ENCODE measurements at regions not wholly inside any gene's neighbourhood (a gene's known extent, or its start where the extent isn't known, plus 50 kb on each side); places are given as distances from the start of the nearest gene placed in this dataset.
"Not testable (repeated sequence)": the region's sequence is repeated elsewhere in the genome, so short reads cannot be mapped to it uniquely, and the experiment has no call there.

GRCh38 chr1:214136324-214136919 is 144.5 kb upstream of the SMYD2 start:
- no peak overlapping the region for H3K4me3 ChIP-seq (ENCODE audit: low read depth, low read length)
- no peak for DNase-seq (ENCODE audit: low read depth)
- TF ChIP-seq CTCF (IDR thresholded peaks at IDR 0.05; ENCODE audit: control insufficient read depth, extremely low read depth, insufficient read depth): no peak

- DNase-seq (ENCODE audit: low read depth): no peak
- no peak for TF ChIP-seq CTCF (IDR thresholded peaks at IDR 0.05; ENCODE audit: control insufficient read depth, extremely low read depth, insufficient read depth)
- no peak overlapping the region for H3K4me3 ChIP-seq (ENCODE audit: low read depth, low read length)
Observed at GRCh38 chr1:214141486-214141885, 139.5 kb upstream of the SMYD2 start.

GRCh38 chr1:214143006-214143992 is 137.7 kb upstream of the SMYD2 start:
- DNase-seq (ENCODE audit: low read depth): no peak
- no peak for TF ChIP-seq CTCF (IDR thresholded peaks at IDR 0.05; ENCODE audit: control insufficient read depth, extremely low read depth, insufficient read depth)
- H3K4me3 ChIP-seq (ENCODE audit: low read depth, low read length): no peak overlapping the region

- not testable (repeated sequence) for DNase-seq (ENCODE audit: low read depth); H3K4me3 ChIP-seq (ENCODE audit: low read depth, low read length)
Observed at GRCh38 chr1:214144521-214144920, 136.4 kb upstream of the SMYD2 start.

- DNase-seq (ENCODE audit: low read depth): no peak
- no peak overlapping the region for H3K4me3 ChIP-seq (ENCODE audit: low read depth, low read length)
- no peak for TF ChIP-seq CTCF (IDR thresholded peaks at IDR 0.05; ENCODE audit: control insufficient read depth, extremely low read depth, insufficient read depth)
Observed at GRCh38 chr1:214146523-214146922, 134.4 kb upstream of the SMYD2 start.

GRCh38 chr1:214154596-214155292 is 126.2 kb upstream of the SMYD2 start:
- H3K4me3 ChIP-seq (ENCODE audit: low read depth, low read length): no peak overlapping the region
- no peak for DNase-seq (ENCODE audit: low read depth)
- TF ChIP-seq CTCF (IDR thresholded peaks at IDR 0.05; ENCODE audit: control insufficient read depth, extremely low read depth, insufficient read depth): no peak

- no peak for DNase-seq (ENCODE audit: low read depth)
- no peak overlapping the region for H3K4me3 ChIP-seq (ENCODE audit: low read depth, low read length)
- no peak for TF ChIP-seq CTCF (IDR thresholded peaks at IDR 0.05; ENCODE audit: control insufficient read depth, extremely low read depth, insufficient read depth)
Observed at GRCh38 chr1:214155987-214156625, 124.9 kb upstream of the SMYD2 start.

Measured in LNCaP clone FGC (cell line).